IPS DF 6.9 (cell line): ENCODE measurements at regions not wholly inside any gene's neighbourhood (a gene's known extent, or its start where the extent isn't known, plus 50 kb on each side); places are given as distances from the start of the nearest gene placed in this dataset.
A peak's percentile ranks its signal among the peaks of the same experiment; 100 is the strongest.

Source experiments
- DNase-seq: peaks from one replicate; pipeline ENCODE4 v3.0.0-alpha.2; 2013; ENCODE audit warnings: low read depth, low spot score
- H3K27ac ChIP-seq: one replicate; pipeline ENCODE4 v1.5.1; 2013; ENCODE audit warnings: low read length, control low read depth
- H3K27me3 ChIP-seq: 2 replicates; pipeline ENCODE4 v1.6.1; 2013; ENCODE audit warnings: mild to moderate bottlenecking, low read length; ENCODE audit not compliant: control insufficient read depth, insufficient read depth
- H3K36me3 ChIP-seq: 2 replicates; pipeline ENCODE4 v1.6.1; 2013; ENCODE audit warnings: low read length; ENCODE audit not compliant: control insufficient read depth, insufficient read depth
- H3K4me1 ChIP-seq: 2 replicates; pipeline ENCODE4 v1.6.1; 2013; ENCODE audit warnings: low read length; ENCODE audit not compliant: control insufficient read depth, insufficient read depth
- H3K4me3 ChIP-seq: 2 replicates; pipeline ENCODE4 v1.5.1; 2013; ENCODE audit warnings: mild to moderate bottlenecking, low read length
- H3K9me3 ChIP-seq: 2 replicates; pipeline ENCODE4 v1.6.1; 2013; ENCODE audit warnings: low read length, inconsistent platforms; ENCODE audit not compliant: control insufficient read depth, insufficient read depth
- WGBS: extraction: QIAGEN DNeasy Blood & Tissue Kit; methylation state at CpG from one replicate; pipeline ENCODE4 v1.1.7; 2013; ENCODE audit warnings: mixed read lengths, missing lambda C conversion rate; ENCODE audit not compliant: insufficient read length, insufficient coverage; 5-methylcytosine and 5-hydroxymethylcytosine counted together

GRCh38 chr2:104430852-104431251 lies 423.1 kb upstream of the POU3F3 start:
- Histone ChIP-seq H3K36me3 (no peaks in the 10 kb centered on the region), H3K9me3 (no peaks in the 10 kb centered on the region), H3K27me3 (no peaks in the 10 kb centered on the region), H3K4me1 (no peaks in the 10 kb centered on the region; the same call in 1 of the 2 replicates), H3K27ac (no peak overlapping the region), H3K4me3 (no peak overlapping the region)
- WGBS = no CpG with 5 or more reads among the region's 7 CpGs
- DNase-seq = no peak

GRCh38 chr2:104431701-104432121 lies 422.2 kb upstream of the POU3F3 start:
- Histone ChIP-seq H3K36me3 (no peaks in the 10 kb centered on the region), H3K9me3 (no peaks in the 10 kb centered on the region), H3K27ac (no peak overlapping the region), H3K4me3 (no peak overlapping the region), H3K27me3 (no peaks in the 10 kb centered on the region), H3K4me1 (no peaks in the 10 kb centered on the region; the same call in 1 of the 2 replicates)
- 100% methylated on average over 2 of the region's 7 CpGs for WGBS
- no peak for DNase-seq

GRCh38 chr2:104432401-104432800 lies 421.5 kb upstream of the POU3F3 start:
- Histone ChIP-seq H3K27me3 (no peaks in the 10 kb centered on the region), H3K4me3 (no peak overlapping the region), H3K27ac (no peak overlapping the region), H3K4me1 (no peaks in the 10 kb centered on the region; the same call in 1 of the 2 replicates), H3K9me3 (no peaks in the 10 kb centered on the region), H3K36me3 (no peaks in the 10 kb centered on the region)
- DNase-seq = no peak
- WGBS = no CpG with 5 or more reads among the region's 5 CpGs

GRCh38 chr2:104432991-104433390 lies 420.9 kb upstream of the POU3F3 start:
- no peaks in the 10 kb centered on the region for H3K36me3 ChIP-seq
- H3K9me3 ChIP-seq = no peaks in the 10 kb centered on the region
- H3K4me3 ChIP-seq = no peak overlapping the region
- WGBS = no CpG with 5 or more reads among the region's 2 CpGs
- H3K27me3 ChIP-seq = no peaks in the 10 kb centered on the region
- no peak overlapping the region for H3K27ac ChIP-seq
- no peaks in the 10 kb centered on the region; the same call in 1 of the 2 replicates for H3K4me1 ChIP-seq
- no peak for DNase-seq

- no peaks in the 10 kb centered on the region for H3K27me3 ChIP-seq
- WGBS = no CpG with 5 or more reads among the region's 3 CpGs
- no peak overlapping the region for H3K4me3 ChIP-seq
- H3K27ac ChIP-seq = no peak overlapping the region
- no peak for DNase-seq
- no peaks in the 10 kb centered on the region for H3K36me3 ChIP-seq
- no peaks in the 10 kb centered on the region; the same call in 1 of the 2 replicates for H3K4me1 ChIP-seq
- no peaks in the 10 kb centered on the region for H3K9me3 ChIP-seq
Measured at GRCh38 chr2:104433657-104434056, 420.3 kb upstream of the POU3F3 start.

- Histone ChIP-seq H3K36me3 (no peaks in the 10 kb centered on the region), H3K9me3 (no peaks in the 10 kb centered on the region), H3K27ac (no peak overlapping the region), H3K27me3 (no peaks in the 10 kb centered on the region), H3K4me1 (no peaks in the 10 kb centered on the region; the same call in 1 of the 2 replicates), H3K4me3 (no peak overlapping the region)
- DNase-seq = peak; percentile 43
- WGBS = no CpG with 5 or more reads among the region's 13 CpGs
Measured at GRCh38 chr2:104434318-104434792, 419.6 kb upstream of the POU3F3 start.

GRCh38 chr2:104434966-104435365 lies 418.9 kb upstream of the POU3F3 start:
- no peak overlapping the region for H3K27ac ChIP-seq
- no peaks in the 10 kb centered on the region for H3K27me3 ChIP-seq
- no peaks in the 10 kb centered on the region for H3K36me3 ChIP-seq
- no peaks in the 10 kb centered on the region for H3K9me3 ChIP-seq
- no CpG with 5 or more reads among the region's 3 CpGs for WGBS
- no peaks in the 10 kb centered on the region; the same call in 1 of the 2 replicates for H3K4me1 ChIP-seq
- no peak overlapping the region for H3K4me3 ChIP-seq
- DNase-seq = no peak

GRCh38 chr2:104438481-104438880 lies 415.4 kb upstream of the POU3F3 start:
- Histone ChIP-seq H3K27ac (no peak overlapping the region), H3K9me3 (no peaks in the 10 kb centered on the region), H3K36me3 (no peaks in the 10 kb centered on the region), H3K4me1 (no peaks in the 10 kb centered on the region; the same call in 1 of the 2 replicates), H3K4me3 (no peak overlapping the region), H3K27me3 (no peaks in the 10 kb centered on the region)
- no CpG with 5 or more reads among the region's 3 CpGs for WGBS
- no peak for DNase-seq

GRCh38 chr2:104443145-104443544 lies 410.8 kb upstream of the POU3F3 start:
- H3K27me3 ChIP-seq = no peaks in the 10 kb centered on the region
- no peaks in the 10 kb centered on the region for H3K4me1 ChIP-seq
- H3K4me3 ChIP-seq = no peak overlapping the region
- WGBS = no CpG with 5 or more reads among the region's 5 CpGs
- no peaks in the 10 kb centered on the region for H3K36me3 ChIP-seq
- no peak overlapping the region for H3K27ac ChIP-seq
- H3K9me3 ChIP-seq = no peaks in the 10 kb centered on the region
- no peak for DNase-seq

GRCh38 chr2:104444392-104444791 lies 409.5 kb upstream of the POU3F3 start:
- no CpG with 5 or more reads among the region's 4 CpGs for WGBS

GRCh38 chr2:104444889-104445288 lies 409.0 kb upstream of the POU3F3 start:
- H3K36me3 ChIP-seq = no peaks in the 10 kb centered on the region
- no peaks in the 10 kb centered on the region for H3K9me3 ChIP-seq
- no peaks in the 10 kb centered on the region for H3K27me3 ChIP-seq
- H3K4me1 ChIP-seq = no peaks in the 10 kb centered on the region
- no peak for DNase-seq
- no peak overlapping the region for H3K27ac ChIP-seq
- whole genome bisulfite sequencing = no CpG with 5 or more reads among the region's 3 CpGs
- no peak overlapping the region for H3K4me3 ChIP-seq

More at GRCh38 chr2:104444392-104444791, 409.5 kb upstream of the POU3F3 start:
- Histone ChIP-seq H3K4me1 (no peaks in the 10 kb centered on the region), H3K36me3 (no peaks in the 10 kb centered on the region), H3K27me3 (no peaks in the 10 kb centered on the region), H3K9me3 (no peaks in the 10 kb centered on the region), H3K4me3 (no peak overlapping the region), H3K27ac (no peak overlapping the region)
- no peak for DNase-seq
